ENCODE measurements at regions not wholly inside any gene's neighbourhood (a gene's known extent, or its start where the extent isn't known, plus 50 kb on each side); places are given as distances from the start of the nearest gene placed in this dataset.
"Not testable (repeated sequence)": the region's sequence is repeated elsewhere in the genome, so short reads cannot be mapped to it uniquely, and the experiment has no call there.

DNA sequence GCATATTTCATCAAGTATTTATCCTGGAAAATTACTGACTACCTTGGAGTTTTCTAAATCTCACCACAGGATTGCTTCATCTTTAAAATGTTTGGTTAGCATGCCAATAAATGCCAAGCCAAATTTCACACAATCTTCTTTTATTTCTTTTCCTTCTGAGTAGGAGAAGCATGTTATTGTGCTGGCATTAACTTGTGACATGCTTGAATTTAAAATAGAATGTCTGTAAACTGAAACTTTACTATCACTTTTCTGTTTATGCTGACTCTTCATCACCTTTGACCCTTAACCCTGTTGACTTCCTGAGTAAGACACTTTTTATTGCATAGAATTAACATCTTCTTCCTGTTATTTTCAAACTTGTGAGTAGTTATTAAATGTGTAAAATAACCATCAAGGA, 56.2 kb upstream of the LRRTM4 start:
- Histone ChIP-seq H3K9ac (ENCODE audit: low read length) (no peak overlapping the region), H3K27ac (ENCODE audit: low read depth, low read length) (no peak overlapping the region), H3K4me3 (ENCODE audit: low read length) (no peak overlapping the region), H3K36me3 (ENCODE audit: control insufficient read depth, insufficient read depth, low read length) (no peaks in the 10 kb centered on the region), H3K4me1 (ENCODE audit: control insufficient read depth, insufficient read depth, low read length) (no peaks in the 10 kb centered on the region), H3K27me3 (ENCODE audit: control insufficient read depth, insufficient read depth, low read length) (no peaks in the 10 kb centered on the region)

DNA sequence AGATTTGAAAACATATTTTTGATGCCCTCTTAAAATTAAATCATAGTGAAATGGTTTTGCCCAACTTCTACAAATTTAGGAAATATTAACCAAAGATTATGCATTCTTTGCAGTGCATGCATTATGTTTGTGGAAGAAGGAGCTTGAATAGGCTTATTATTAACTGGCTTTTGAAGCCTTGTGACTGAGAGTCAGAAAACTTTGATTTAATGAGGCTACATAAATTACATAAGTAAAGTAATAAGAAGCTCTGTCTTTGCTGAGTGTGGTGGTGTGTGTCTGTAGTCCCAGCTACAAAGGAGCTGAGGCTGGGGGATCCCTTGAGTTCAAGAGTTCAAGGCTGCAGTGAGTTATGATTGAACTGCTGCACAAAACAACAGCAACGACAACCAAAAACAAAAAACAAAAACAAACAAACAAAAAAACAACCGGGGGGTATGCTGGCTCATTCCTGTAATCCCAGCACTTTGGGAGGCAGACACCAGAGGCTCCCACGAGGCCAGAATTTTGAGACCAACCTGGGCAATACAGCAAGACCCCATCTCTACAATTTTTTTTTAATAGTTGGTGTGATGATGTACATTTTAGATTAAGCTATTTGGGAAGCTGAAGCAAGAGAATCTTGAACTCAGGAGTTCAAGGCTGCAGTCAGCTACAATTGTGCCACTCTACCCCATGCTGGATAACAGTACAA, 57.0 kb upstream of the LRRTM4 start:
- no peak overlapping the region for H3K4me3 ChIP-seq (ENCODE audit: low read length)

DNA sequence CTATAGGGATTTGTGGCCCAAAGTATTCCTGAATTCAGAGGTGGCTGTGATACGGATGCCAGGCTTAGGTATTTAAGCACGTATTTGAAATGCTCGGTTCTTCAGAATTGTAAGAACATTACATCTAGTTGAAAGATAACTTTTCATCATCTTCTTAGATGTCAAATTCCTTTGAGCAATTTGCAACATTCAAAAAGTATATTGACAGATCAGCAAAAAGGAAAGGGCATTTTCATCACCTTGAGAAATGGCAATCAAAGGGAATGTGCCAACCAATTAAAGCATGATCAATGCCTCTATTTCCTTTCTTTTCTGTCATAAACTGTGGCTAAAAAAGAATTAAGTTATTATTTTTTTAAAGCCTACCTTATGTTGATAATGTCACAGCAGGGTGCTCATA, 66.3 kb upstream of the LRRTM4 start:
- Histone ChIP-seq H3K36me3 (ENCODE audit: control insufficient read depth, insufficient read depth, low read length) (no peaks in the 10 kb centered on the region), H3K9ac (ENCODE audit: low read length) (no peak overlapping the region), H3K4me3 (ENCODE audit: low read length) (no peak overlapping the region), H3K27ac (ENCODE audit: low read depth, low read length) (no peak overlapping the region), H3K27me3 (ENCODE audit: control insufficient read depth, insufficient read depth, low read length) (no peaks in the 10 kb centered on the region), H3K4me1 (ENCODE audit: control insufficient read depth, insufficient read depth, low read length) (no peaks in the 10 kb centered on the region)

More for the DNA sequence above, 57.0 kb upstream of the LRRTM4 start:
- Histone ChIP-seq H3K36me3 (ENCODE audit: control insufficient read depth, insufficient read depth, low read length) (no peaks in the 10 kb centered on the region), H3K27me3 (ENCODE audit: control insufficient read depth, insufficient read depth, low read length) (no peaks in the 10 kb centered on the region), H3K9ac (ENCODE audit: low read length) (no peak overlapping the region), H3K27ac (ENCODE audit: low read depth, low read length) (no peak overlapping the region), H3K4me1 (ENCODE audit: control insufficient read depth, insufficient read depth, low read length) (no peaks in the 10 kb centered on the region)

DNA sequence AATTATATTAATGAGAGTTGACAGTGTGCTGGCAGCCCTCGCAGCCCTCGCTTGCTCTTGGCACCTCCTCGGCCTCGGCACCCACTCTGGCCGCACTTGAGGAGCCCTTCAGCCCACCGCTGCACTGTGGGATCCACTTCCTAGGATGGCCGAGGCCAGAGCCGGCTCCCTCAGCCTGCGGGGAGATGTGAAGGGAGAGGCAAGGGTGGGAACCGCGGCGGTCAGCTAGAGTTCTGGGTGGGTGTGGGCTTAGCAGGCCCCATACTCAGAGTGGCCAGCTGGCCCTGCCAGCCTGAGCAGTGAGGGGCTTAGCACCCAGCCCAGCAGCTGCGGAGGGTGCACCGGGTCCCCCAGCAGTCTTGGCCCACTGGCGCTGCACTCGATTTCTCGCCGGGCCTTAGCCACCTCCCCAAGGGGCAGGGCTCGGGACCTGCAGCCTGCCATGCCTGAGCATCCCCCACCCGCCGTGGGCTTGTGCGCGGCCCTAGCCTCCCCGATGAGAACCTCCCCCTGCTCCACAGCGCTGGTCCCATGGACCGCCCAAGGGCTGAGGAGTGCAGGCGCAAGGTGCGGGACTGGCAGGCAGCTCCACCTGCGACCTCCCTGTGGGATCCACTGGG, 68.2 kb upstream of the LRRTM4 start:
- Histone ChIP-seq H3K4me3 (ENCODE audit: low read length) (no peak overlapping the region), H3K36me3 (ENCODE audit: control insufficient read depth, insufficient read depth, low read length) (no peaks in the 10 kb centered on the region), H3K27me3 (ENCODE audit: control insufficient read depth, insufficient read depth, low read length) (no peaks in the 10 kb centered on the region), H3K27ac (ENCODE audit: low read depth, low read length) (no peak overlapping the region), H3K4me1 (ENCODE audit: control insufficient read depth, insufficient read depth, low read length) (no peaks in the 10 kb centered on the region), H3K9ac (ENCODE audit: low read length) (no peak overlapping the region)

DNA sequence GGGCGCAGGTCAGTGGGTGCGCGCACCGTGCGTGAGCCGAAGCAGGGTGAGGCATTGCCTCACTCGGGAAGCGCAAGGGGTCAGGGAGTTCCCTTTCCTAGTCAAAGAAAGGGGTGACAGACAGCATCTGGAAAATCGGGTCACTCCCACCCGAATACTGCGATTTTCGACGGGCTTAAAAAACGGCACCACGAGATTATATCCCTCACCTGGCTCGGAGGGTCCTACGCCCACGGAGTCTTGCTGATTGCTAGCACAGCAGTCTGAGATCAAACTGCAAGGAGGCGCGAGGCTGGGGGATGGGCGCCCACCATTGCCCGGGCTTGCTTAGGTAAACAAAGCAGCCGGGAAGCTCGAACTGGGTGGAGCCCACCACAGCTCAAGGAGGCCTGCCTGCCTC, 70.8 kb upstream of the LRRTM4 start:
- not testable (repeated sequence) for H3K36me3 ChIP-seq (ENCODE audit: control insufficient read depth, insufficient read depth, low read length); H3K27ac ChIP-seq (ENCODE audit: low read depth, low read length); H3K4me3 ChIP-seq (ENCODE audit: low read length); H3K27me3 ChIP-seq (ENCODE audit: control insufficient read depth, insufficient read depth, low read length); H3K4me1 ChIP-seq (ENCODE audit: control insufficient read depth, insufficient read depth, low read length); H3K9ac ChIP-seq (ENCODE audit: low read length)

DNA sequence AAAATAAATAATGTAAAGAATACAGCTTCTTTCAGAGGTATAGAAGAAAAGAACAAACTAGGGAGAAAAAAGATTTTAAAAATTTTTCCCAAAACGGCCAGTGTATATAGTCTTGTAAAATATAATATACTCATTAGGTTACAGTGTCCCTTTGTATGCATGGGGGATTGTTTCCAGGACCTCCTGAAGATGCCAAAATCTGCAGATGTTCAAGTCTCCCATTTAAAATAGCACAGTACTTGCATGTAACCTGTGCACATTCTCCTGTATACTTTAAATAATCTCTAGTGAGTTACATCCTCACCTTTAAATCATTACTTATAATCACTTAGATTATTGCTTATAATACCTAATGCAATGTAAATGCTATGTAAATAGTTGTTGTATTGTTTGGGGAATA, 80.6 kb upstream of the LRRTM4 start:
- Histone ChIP-seq H3K4me1 (ENCODE audit: control insufficient read depth, insufficient read depth, low read length) (no peaks in the 10 kb centered on the region), H3K27ac (ENCODE audit: low read depth, low read length) (no peak overlapping the region), H3K27me3 (ENCODE audit: control insufficient read depth, insufficient read depth, low read length) (no peaks in the 10 kb centered on the region), H3K4me3 (ENCODE audit: low read length) (no peak overlapping the region), H3K9ac (ENCODE audit: low read length) (no peak overlapping the region), H3K36me3 (ENCODE audit: control insufficient read depth, insufficient read depth, low read length) (no peaks in the 10 kb centered on the region)

DNA sequence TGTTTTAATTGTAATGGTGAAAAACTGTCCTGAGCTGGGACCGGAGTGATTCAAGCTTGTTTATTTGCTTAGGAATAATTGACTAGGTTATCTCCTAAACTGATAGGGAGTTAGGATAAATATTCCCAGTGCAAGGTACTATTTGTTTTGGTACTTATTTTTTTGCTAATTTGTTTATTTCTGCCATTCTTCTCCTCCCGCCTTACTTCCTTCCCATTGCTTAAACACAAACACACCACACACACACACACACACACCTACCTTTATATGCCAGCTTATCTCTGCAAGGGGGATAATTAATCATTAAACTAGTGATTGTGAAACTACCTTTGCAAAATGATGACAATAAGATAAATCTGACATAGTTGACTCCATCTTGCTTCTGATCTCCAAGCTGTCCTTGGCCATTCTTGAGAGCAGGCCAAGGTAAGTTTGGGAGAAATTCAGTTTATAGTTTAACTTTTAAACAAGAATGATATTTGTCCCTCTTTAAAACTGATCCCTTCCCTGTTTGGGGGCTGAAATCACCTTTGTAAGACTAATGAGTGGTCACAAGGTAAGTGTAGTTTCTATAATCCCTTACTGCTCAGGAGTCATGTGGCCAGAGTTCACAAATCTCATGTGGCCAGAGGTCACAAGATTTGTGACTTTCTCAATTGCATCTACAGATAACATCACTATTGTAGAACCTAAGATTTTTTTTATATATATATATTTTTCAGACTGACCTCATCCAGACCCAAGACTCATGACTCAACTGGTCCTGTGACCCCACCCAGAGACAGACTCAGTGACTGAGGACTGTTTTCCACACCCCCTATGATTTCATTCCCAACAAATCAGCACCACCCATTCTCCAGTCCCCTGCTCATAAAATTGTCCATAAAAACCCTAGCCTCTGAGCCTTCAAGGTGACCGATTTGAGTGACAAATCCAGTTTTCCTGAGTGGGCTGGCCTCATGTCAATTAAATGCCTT, 83.1 kb upstream of the LRRTM4 start:
- H3K4me1 ChIP-seq (ENCODE audit: control insufficient read depth, insufficient read depth, low read length) = no peaks in the 10 kb centered on the region
- no peaks in the 10 kb centered on the region for H3K27me3 ChIP-seq (ENCODE audit: control insufficient read depth, insufficient read depth, low read length)
- H3K27ac ChIP-seq (ENCODE audit: low read depth, low read length) = no peak overlapping the region
- H3K4me3 ChIP-seq (ENCODE audit: low read length) = no peak overlapping the region
- H3K36me3 ChIP-seq (ENCODE audit: control insufficient read depth, insufficient read depth, low read length) = no peaks in the 10 kb centered on the region
- H3K9ac ChIP-seq (ENCODE audit: low read length) = no peak overlapping the region

DNA sequence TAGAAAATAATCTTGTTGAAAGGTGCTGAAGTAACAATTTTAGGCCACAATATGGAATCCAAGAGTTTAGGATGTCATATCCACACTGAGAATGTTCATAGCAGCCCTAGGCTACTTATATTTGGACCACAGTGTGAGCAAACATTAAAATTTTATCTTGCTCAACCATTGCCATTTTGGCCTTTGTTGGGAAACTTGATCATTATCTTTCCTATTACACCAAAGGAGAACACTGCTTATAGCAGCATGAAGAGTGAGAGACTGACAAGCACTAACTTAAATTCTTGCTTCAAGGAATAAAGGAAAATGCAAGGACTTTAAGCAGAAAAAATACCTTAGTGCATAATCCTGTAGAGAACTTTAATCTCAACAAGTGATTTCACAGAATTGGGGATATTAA, 86.3 kb upstream of the LRRTM4 start:
- Histone ChIP-seq H3K9ac (ENCODE audit: low read length) (no peak overlapping the region), H3K36me3 (ENCODE audit: control insufficient read depth, insufficient read depth, low read length) (no peaks in the 10 kb centered on the region), H3K4me1 (ENCODE audit: control insufficient read depth, insufficient read depth, low read length) (no peaks in the 10 kb centered on the region), H3K27ac (ENCODE audit: low read depth, low read length) (no peak overlapping the region), H3K4me3 (ENCODE audit: low read length) (no peak overlapping the region), H3K27me3 (ENCODE audit: control insufficient read depth, insufficient read depth, low read length) (no peaks in the 10 kb centered on the region)

DNA sequence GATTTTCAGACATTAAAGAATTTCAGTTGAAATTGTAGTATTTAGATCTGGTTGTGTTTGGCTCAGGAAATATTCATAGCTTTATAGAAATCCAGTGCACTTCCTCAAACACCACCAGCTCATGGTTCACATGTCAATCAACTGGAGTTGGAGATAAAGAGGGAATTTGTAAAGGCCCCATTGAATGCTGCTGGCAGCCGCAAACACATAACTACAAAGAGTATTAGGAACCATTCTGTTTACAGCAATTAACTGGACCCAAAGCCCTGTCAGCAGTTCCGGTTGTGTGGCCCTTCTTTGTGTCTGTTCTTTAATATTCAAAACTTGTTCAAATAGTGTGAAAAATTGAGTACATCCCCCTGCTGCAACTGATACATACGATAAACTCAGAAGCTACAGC, 107.4 kb upstream of the LRRTM4 start:
- no peak overlapping the region for H3K4me3 ChIP-seq (ENCODE audit: low read length)
- H3K27ac ChIP-seq (ENCODE audit: low read depth, low read length) = no peak overlapping the region
- no peaks in the 10 kb centered on the region for H3K4me1 ChIP-seq (ENCODE audit: control insufficient read depth, insufficient read depth, low read length)
- no peaks in the 10 kb centered on the region for H3K36me3 ChIP-seq (ENCODE audit: control insufficient read depth, insufficient read depth, low read length)
- no peak overlapping the region for H3K9ac ChIP-seq (ENCODE audit: low read length)
- no peaks in the 10 kb centered on the region for H3K27me3 ChIP-seq (ENCODE audit: control insufficient read depth, insufficient read depth, low read length)

DNA sequence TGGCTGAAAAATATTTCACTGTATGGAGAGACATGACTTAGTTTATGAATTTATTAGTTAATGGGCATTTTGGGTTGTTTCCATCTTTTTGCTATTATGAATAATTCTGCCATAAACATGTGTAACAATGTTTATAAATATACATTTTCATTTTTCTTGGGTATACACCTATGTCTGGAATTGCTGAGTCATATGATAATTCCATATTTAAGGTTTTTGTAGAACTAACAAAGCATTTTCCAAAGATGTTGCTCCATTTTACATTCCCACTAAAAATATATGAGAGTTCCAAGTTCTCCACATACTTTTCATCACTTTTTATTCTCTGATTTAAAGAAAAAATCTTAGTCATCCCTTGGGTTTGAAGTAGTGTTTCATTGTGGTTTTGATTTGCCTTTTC, 108.8 kb upstream of the LRRTM4 start:
- no peak overlapping the region for H3K9ac ChIP-seq (ENCODE audit: low read length)
- no peak overlapping the region for H3K4me3 ChIP-seq (ENCODE audit: low read length)
- H3K4me1 ChIP-seq (ENCODE audit: control insufficient read depth, insufficient read depth, low read length) = no peaks in the 10 kb centered on the region
- no peak overlapping the region for H3K27ac ChIP-seq (ENCODE audit: low read depth, low read length)
- H3K36me3 ChIP-seq (ENCODE audit: control insufficient read depth, insufficient read depth, low read length) = no peaks in the 10 kb centered on the region
- H3K27me3 ChIP-seq (ENCODE audit: control insufficient read depth, insufficient read depth, low read length) = no peaks in the 10 kb centered on the region

DNA sequence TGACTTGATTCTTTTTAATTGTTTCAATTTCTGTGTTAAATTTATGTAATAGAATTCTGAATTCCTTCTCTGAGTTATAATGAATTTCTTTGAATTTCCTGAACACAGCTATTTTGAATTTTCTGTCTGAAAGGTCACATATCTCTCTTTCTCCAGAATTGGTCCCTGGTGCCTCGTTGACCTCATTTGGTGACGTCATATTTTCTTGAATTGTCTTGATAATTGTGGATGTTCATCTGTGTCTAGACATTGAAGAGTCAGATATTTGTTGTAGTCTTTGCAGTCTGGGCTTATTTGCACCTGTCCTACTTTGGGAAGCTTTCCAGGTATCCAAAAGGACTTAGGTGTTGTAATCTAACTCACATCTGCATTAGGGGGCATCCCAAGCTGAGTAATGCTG, 111.4 kb upstream of the LRRTM4 start:
- H3K27ac ChIP-seq (ENCODE audit: low read depth, low read length) = no peak overlapping the region
- no peaks in the 10 kb centered on the region for H3K36me3 ChIP-seq (ENCODE audit: control insufficient read depth, insufficient read depth, low read length)
- no peak overlapping the region for H3K4me3 ChIP-seq (ENCODE audit: low read length)
- H3K9ac ChIP-seq (ENCODE audit: low read length) = no peak overlapping the region
- no peaks in the 10 kb centered on the region for H3K4me1 ChIP-seq (ENCODE audit: control insufficient read depth, insufficient read depth, low read length)
- H3K27me3 ChIP-seq (ENCODE audit: control insufficient read depth, insufficient read depth, low read length) = no peaks in the 10 kb centered on the region

DNA sequence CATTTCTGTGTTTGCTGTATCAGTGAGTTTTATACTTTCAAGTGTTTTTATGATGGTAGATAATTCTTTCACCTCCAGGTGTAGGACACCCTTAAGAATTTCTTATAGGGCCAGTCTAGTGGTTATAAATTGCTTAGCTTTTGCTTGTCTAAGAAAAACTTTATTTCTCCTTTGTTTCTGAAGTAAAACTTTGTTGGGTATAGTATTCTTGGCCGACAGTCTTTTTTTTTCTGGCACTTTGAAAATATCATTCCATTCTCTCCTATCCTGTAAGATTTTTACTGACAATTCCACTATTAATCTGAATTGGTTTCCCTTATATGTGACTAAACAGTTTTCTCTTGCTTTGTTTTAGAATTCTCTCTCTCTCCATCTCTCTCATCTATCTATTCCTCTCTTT, 118.7 kb upstream of the LRRTM4 start:
- Histone ChIP-seq H3K27me3 (ENCODE audit: control insufficient read depth, insufficient read depth, low read length) (no peaks in the 10 kb centered on the region), H3K27ac (ENCODE audit: low read depth, low read length) (no peak overlapping the region), H3K4me1 (ENCODE audit: control insufficient read depth, insufficient read depth, low read length) (no peaks in the 10 kb centered on the region), H3K4me3 (ENCODE audit: low read length) (no peak overlapping the region), H3K36me3 (ENCODE audit: control insufficient read depth, insufficient read depth, low read length) (no peaks in the 10 kb centered on the region), H3K9ac (ENCODE audit: low read length) (no peak overlapping the region)
